B cell (primary cell): ENCODE measurements at regions not wholly inside any gene's neighbourhood (a gene's known extent, or its start where the extent isn't known, plus 50 kb on each side); places are given as distances from the start of the nearest gene placed in this dataset.
"Not testable (repeated sequence)": the region's sequence is repeated elsewhere in the genome, so short reads cannot be mapped to it uniquely, and the experiment has no call there.

Experiments used
- CTCF ChIP-seq: fragments of 200-600 bp; IDR thresholded peaks from one replicate; pipeline ENCODE4 v1.8.0; 2022; ENCODE audit warnings: antibody characterized with exemption, mild to moderate bottlenecking
- EZH2 ChIP-seq: IDR thresholded peaks from 2 replicates; pipeline ENCODE4 v1.6.1; 2012; ENCODE audit warnings: borderline replicate concordance, low read depth, mild to moderate bottlenecking, moderate library complexity, low read length; ENCODE audit not compliant: insufficient read depth, poor library complexity, severe bottlenecking

GRCh38 chr1:121048769-121049443 is 135.2 kb downstream of the FAM72B start:
- TF ChIP-seq CTCF, EZH2: not testable (repeated sequence)
